HG02870 (cell line): ENCODE measurements at regions not wholly inside any gene's neighbourhood (a gene's known extent, or its start where the extent isn't known, plus 50 kb on each side); places are given as distances from the start of the nearest gene placed in this dataset.
"Not testable (repeated sequence)": the region's sequence is repeated elsewhere in the genome, so short reads cannot be mapped to it uniquely, and the experiment has no call there.

Experiments
- ATAC-seq: cut with Tn5 transposase; IDR thresholded peaks from one replicate; pipeline ENCODE4 v1.9.1; 2021; ENCODE audit warnings: mild to moderate bottlenecking, moderate library complexity; ENCODE audit not compliant: unreplicated experiment

- no peak for ATAC-seq
These were observed 238.4 kb upstream of the ETAA1 start for GRCh38 chr2:67158718-67159117.

GRCh38 chr2:67159929-67160328 is 237.2 kb upstream of the ETAA1 start:
- peak; percentile 65 for ATAC-seq

GRCh38 chr2:67164771-67165522 is 232.2 kb upstream of the ETAA1 start:
- ATAC-seq = no peak

- ATAC-seq = no peak
These were observed 231.6 kb upstream of the ETAA1 start for GRCh38 chr2:67165523-67165990.

- not testable (repeated sequence) for ATAC-seq
These were observed 230.6 kb upstream of the ETAA1 start for GRCh38 chr2:67166511-67166910.

- ATAC-seq = no peak
These were observed 227.6 kb upstream of the ETAA1 start for GRCh38 chr2:67169417-67170140.

GRCh38 chr2:67179526-67179925 is 217.6 kb upstream of the ETAA1 start:
- no peak for ATAC-seq

- no peak for ATAC-seq
These were observed 216.3 kb upstream of the ETAA1 start for GRCh38 chr2:67180841-67181240.

- ATAC-seq = no peak
These were observed 214.2 kb upstream of the ETAA1 start for GRCh38 chr2:67182884-67183283.

GRCh38 chr2:67186326-67186725 is 210.8 kb upstream of the ETAA1 start:
- ATAC-seq = no peak

- ATAC-seq = no peak
These were observed 210.3 kb upstream of the ETAA1 start for GRCh38 chr2:67186871-67187270.

- ATAC-seq = not testable (repeated sequence)
These were observed 201.8 kb upstream of the ETAA1 start for GRCh38 chr2:67195327-67195726.

GRCh38 chr2:67201521-67201920 is 195.6 kb upstream of the ETAA1 start:
- ATAC-seq = no peak

- no peak for ATAC-seq
These were observed 192.8 kb upstream of the ETAA1 start for GRCh38 chr2:67204349-67204748.

GRCh38 chr2:67208887-67209500 is 188.1 kb upstream of the ETAA1 start:
- no peak for ATAC-seq

GRCh38 chr2:67210430-67210829 is 186.7 kb upstream of the ETAA1 start:
- no peak for ATAC-seq

- ATAC-seq = no peak
These were observed 184.9 kb upstream of the ETAA1 start for GRCh38 chr2:67212203-67212602.

- no peak for ATAC-seq
These were observed 183.9 kb upstream of the ETAA1 start for GRCh38 chr2:67213270-67213670.

GRCh38 chr2:67213677-67214402 is 183.3 kb upstream of the ETAA1 start:
- no peak for ATAC-seq

GRCh38 chr2:67214585-67215185 is 182.4 kb upstream of the ETAA1 start:
- no peak for ATAC-seq
